Epithelial cell of proximal tubule (primary cell): ENCODE measurements at regions not wholly inside any gene's neighbourhood (a gene's known extent, or its start where the extent isn't known, plus 50 kb on each side); places are given as distances from the start of the nearest gene placed in this dataset.

ENCODE experiments used
- DNase-seq: peaks from one replicate; pipeline ENCODE4 v3.0.0-alpha.2; 2011; ENCODE audit warnings: low read depth
- H3K4me3 ChIP-seq: 2 replicates; pipeline ENCODE4 v1.5.1; 2011; ENCODE audit warnings: low read depth, mild to moderate bottlenecking, low read length
- TF ChIP-seq, protein P1 (sequence below): conservative IDR thresholded peaks from 2 replicates; pipeline ENCODE4 v1.5.1; 2012; ENCODE audit warnings: low read depth, mild to moderate bottlenecking, low read length

DNA sequence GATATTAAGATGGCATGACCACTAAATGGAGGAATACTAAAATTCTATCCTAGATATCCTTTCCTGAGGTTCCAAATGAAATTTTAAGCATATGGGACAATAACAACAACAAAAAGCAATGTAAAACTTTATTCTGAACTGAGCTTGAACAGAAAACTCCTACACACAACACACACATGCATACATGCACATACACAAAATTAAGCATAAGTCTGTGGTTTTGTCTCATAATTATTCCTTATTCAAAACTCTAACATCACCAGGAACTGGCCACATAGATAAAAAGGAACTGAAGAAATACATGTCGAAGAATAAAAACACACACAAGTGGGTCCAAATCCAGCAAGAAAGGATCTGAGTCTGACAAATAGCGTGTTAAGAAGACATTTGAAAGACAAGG, 168.0 kb downstream of the COX18 start:
- no peak for DNase-seq
- TF ChIP-seq, protein P1, sequence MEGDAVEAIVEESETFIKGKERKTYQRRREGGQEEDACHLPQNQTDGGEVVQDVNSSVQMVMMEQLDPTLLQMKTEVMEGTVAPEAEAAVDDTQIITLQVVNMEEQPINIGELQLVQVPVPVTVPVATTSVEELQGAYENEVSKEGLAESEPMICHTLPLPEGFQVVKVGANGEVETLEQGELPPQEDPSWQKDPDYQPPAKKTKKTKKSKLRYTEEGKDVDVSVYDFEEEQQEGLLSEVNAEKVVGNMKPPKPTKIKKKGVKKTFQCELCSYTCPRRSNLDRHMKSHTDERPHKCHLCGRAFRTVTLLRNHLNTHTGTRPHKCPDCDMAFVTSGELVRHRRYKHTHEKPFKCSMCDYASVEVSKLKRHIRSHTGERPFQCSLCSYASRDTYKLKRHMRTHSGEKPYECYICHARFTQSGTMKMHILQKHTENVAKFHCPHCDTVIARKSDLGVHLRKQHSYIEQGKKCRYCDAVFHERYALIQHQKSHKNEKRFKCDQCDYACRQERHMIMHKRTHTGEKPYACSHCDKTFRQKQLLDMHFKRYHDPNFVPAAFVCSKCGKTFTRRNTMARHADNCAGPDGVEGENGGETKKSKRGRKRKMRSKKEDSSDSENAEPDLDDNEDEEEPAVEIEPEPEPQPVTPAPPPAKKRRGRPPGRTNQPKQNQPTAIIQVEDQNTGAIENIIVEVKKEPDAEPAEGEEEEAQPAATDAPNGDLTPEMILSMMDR = no peak

DNA sequence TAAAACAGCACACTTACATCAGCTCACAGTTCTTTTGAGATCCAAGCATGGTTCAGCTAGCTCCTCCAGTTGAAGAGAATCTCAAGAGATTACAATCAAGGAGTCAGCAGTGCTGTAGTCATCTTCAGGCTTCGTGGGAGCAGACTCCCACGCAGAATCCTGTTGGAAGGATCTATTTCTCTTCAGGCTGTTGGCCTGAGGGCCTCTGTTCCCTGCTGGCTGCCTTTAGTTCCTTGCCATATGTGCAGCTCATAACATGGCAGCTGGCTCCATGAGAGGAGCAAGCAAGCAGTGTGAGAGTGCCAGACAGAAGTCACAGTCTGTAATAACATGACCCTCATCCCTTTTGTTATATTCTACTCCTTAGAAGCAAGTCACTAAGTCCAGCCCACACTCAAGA, 168.6 kb downstream of the COX18 start:
- H3K4me3 ChIP-seq = no peak overlapping the region
- no peak for DNase-seq
- TF ChIP-seq, protein P1 = no peak

More for the DNA sequence above, 168.0 kb downstream of the COX18 start:
- H3K4me3 ChIP-seq = no peak overlapping the region

DNA sequence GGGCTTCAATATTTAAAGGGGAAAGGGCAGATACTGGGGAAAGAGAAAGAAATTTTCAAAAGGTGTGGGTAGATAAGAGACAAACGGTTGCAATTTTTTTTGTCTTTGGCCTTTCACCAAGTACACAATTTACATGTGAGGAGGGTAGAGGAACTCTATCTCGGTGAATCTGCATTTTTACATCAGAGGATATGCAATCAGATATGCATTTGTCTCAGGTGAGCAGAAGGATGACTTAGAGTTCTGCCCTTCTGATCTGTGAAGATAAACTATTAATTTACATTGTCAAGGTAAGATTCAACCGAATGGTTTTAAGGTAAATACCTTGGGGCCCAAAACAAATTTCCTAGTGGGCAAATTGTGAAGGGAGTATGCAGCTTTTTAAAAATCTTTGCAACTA, 169.9 kb downstream of the COX18 start:
- DNase-seq = no peak
- no peak overlapping the region for H3K4me3 ChIP-seq
- TF ChIP-seq, protein P1 = no peak

DNA sequence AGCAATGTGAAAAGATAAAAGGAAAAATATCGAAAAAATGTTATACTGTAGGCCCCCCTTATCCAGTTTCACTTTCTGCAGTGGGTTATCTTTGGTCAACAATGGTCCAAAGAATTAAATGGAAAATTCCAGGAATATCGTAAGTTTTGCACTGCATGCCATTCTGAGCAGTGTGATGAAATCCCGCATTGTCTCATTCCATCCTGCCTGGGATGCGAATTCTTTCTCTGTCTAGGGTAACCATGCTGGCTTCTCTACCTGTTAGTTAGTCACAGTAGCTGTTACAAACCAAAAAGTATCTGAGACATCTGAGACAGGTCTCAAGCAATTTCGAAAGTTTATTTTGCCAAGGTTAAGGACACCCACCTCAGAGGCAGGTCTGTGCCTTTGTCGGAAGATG, 170.3 kb downstream of the COX18 start:
- TF ChIP-seq, protein P1 = no peak
- DNase-seq = no peak
- no peak overlapping the region for H3K4me3 ChIP-seq

DNA sequence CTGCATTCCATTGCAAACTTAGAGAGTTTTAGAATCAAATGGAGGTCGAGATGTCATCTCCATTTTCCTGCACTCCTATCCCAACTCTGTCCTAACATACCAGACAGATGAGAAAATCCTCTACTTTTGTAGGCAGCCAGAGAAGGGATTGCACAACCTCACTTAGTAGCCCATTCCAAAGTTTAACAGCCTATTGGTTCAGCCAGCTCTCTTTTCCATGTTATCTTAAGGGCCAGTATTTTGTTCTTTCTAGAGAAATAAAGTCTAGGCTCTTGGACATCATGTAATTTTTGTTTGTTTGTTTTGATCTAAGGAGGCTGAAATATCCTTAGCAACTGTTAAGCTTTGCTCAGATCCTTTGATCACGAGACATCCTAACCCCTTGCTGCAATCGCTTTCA, 173.0 kb downstream of the COX18 start:
- DNase-seq = peak; percentile 73
- H3K4me3 ChIP-seq = no peak overlapping the region
- TF ChIP-seq, protein P1 = no peak

DNA sequence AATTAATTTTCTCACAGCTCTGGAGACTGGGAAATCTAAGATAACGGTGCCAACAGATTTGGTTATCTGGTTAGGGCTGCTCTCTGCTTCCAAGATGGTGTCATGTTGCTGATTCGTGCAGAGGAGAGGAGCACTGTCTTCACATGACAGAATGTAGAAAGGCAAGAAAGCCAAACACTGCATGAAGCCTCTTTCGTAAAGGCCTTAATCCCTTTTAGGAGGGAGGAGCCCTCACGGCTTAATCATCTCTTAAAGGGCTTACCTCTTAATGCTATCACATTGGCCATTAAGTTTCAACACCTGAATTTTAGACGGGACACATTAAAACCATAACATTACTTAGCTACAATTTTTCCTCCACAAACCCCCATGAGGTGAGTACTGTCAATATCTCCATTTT, 174.1 kb downstream of the COX18 start:
- TF ChIP-seq, protein P1 = no peak
- DNase-seq = no peak
- H3K4me3 ChIP-seq = no peak overlapping the region

DNA sequence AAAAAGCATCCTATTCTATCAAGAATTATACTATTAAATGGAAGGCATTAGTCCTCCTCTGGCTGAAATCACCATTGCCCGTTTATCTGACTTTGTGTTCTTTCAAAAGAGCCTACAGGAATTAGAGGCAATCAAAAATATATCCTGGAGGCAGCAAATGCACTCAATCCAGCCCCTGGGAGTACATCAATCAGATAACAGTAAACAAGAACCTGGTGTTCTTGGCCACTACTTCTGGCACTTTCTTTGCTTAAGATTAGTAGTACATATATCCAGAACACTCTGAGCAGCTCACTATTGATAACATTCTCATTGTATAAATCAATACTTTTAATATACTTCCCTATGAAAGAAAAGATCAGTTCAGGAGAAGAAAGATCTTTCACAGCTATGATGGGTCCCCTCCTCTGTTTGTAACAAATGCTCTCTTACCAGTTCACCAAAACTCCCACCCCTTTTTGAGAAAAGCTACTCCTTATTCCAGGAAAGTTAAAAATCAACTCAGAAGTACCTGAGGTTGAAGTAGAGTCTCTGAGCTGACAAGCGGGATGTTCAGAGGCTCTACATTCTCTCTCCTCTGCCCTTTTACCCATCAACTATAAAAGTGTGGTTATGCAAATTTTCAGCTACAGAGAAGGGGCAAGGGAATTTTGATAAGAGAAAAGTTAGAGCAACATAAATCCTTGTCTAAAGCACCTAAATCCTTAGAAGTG, 176.0 kb downstream of the COX18 start:
- H3K4me3 ChIP-seq = no peak overlapping the region
- no peak for DNase-seq
- TF ChIP-seq, protein P1 = no peak
